ENCODE measurements at regions not wholly inside any gene's neighbourhood (a gene's known extent, or its start where the extent isn't known, plus 50 kb on each side); places are given as distances from the start of the nearest gene placed in this dataset.

GRCh38 chr9:30925126-30925525 lies 1459.3 kb upstream of the ACO1 start:
- no peak for DNase-seq (ENCODE audit: low read depth, low spot score)
- Histone ChIP-seq H3K9ac (ENCODE audit: low read length) (no peak overlapping the region), H3K9me3 (ENCODE audit: control insufficient read depth in 1 of 2, insufficient read depth in 1 of 2, low read depth in 1 of 2, low read length in 2 of 2) (no peaks in the 10 kb centered on the region), H3K9me2 (ENCODE audit: insufficient read depth) (no peaks in the 10 kb centered on the region), H3K27me3 (ENCODE audit: insufficient read depth, low read length) (no peaks in the 10 kb centered on the region), H3K4me2 (ENCODE audit: low read length) (no peak overlapping the region), H3K36me3 (ENCODE audit: control insufficient read depth in 1 of 2, insufficient read depth in 2 of 2, low read length in 2 of 2) (no peaks in the 10 kb centered on the region), H3K27ac (ENCODE audit: low read depth, low read length) (no peak overlapping the region), H2AFZ (ENCODE audit: low read depth, low read length, poor library complexity, severe bottlenecking) (no peak overlapping the region), H3K4me3 (replicated peaks in 1 of 2; ENCODE audit: low read depth in 1 of 2, low read length in 2 of 2) (no peak overlapping the region), H3K4me1 (ENCODE audit: control insufficient read depth in 1 of 2, insufficient read depth in 2 of 2, low read length in 2 of 2) (no peaks in the 10 kb centered on the region), H3K79me2 (ENCODE audit: insufficient read depth, low read length) (no peaks in the 10 kb centered on the region), H4K20me1 (ENCODE audit: insufficient read depth) (no peaks in the 10 kb centered on the region)
- no TSS peak for BruUV-seq (replicated peaks)
- ChIA-PET CTCF (no interaction called here), POLR2A (no interaction called here), RAD21 (ENCODE audit: low non-redundant PET in 1 of 2, low total read pairs in 2 of 2, uncharacterized antibody in 2 of 2, unreplicated experiment in 2 of 2) (no interaction called here)
- no peak for ATAC-seq
- intact Hi-C loops (cut with micrococcal nuclease): no loop called here
- TF ChIP-seq ZFX (IDR thresholded peaks at IDR 0.05): no peak
- TF ChIP-seq SRF (IDR thresholded peaks at IDR 0.05; ENCODE audit: low read depth): no peak
- no peak for TF ChIP-seq SIN3A (IDR thresholded peaks at IDR 0.05; ENCODE audit: low read depth)
- TF ChIP-seq CEBPB (IDR thresholded peaks at IDR 0.05; ENCODE audit: low read depth): no peak
- TF ChIP-seq YY1 (IDR thresholded peaks at IDR 0.05; ENCODE audit: extremely low read depth, insufficient replicate concordance, low read depth, low read length): no peak
- TF ChIP-seq SP1 (IDR thresholded peaks at IDR 0.05; ENCODE audit: low read depth): no peak
- TF ChIP-seq ELF1 (IDR thresholded peaks at IDR 0.05; ENCODE audit: borderline replicate concordance, low read depth): no peak
- TF ChIP-seq REST (IDR thresholded peaks at IDR 0.05; ENCODE audit: low read depth): no peak
- TF ChIP-seq EZH2phosphoT487 (IDR thresholded peaks at IDR 0.05; ENCODE audit: borderline replicate concordance): no peak
- TF ChIP-seq, protein P1, sequence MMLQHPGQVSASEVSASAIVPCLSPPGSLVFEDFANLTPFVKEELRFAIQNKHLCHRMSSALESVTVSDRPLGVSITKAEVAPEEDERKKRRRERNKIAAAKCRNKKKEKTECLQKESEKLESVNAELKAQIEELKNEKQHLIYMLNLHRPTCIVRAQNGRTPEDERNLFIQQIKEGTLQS (IDR thresholded peaks at IDR 0.05): no peak
- TF ChIP-seq RAD21 (IDR thresholded peaks at IDR 0.05; ENCODE audit: low read depth): no peak
- no peak for TF ChIP-seq POLR2A (IDR thresholded peaks at IDR 0.05; ENCODE audit: borderline replicate concordance, extremely low read depth, insufficient read depth, insufficient read length)
- no peak for TF ChIP-seq EGR1 (IDR thresholded peaks at IDR 0.05; ENCODE audit: low read depth)
- TF ChIP-seq FOSL1 (IDR thresholded peaks at IDR 0.05; ENCODE audit: low read depth): no peak
